Fibroblast of skin of right quadriceps (primary cell): ENCODE measurements at regions not wholly inside any gene's neighbourhood (a gene's known extent, or its start where the extent isn't known, plus 50 kb on each side); places are given as distances from the start of the nearest gene placed in this dataset.
A peak's percentile ranks its signal among the peaks of the same experiment; 100 is the strongest.

ENCODE experiments used
- DNase-seq: peaks from one replicate; pipeline ENCODE4 v3.0.0-alpha.2; 2013

GRCh38 chr5:147169901-147170300, 64.9 kb upstream of the STK32A start:
- no peak for DNase-seq

- no peak for DNase-seq
Measured at GRCh38 chr5:147170603-147171002, 64.2 kb upstream of the STK32A start.

GRCh38 chr5:147174671-147175265, 60.1 kb upstream of the STK32A start:
- DNase-seq, result no peak

- DNase-seq, result no peak
Measured at GRCh38 chr5:147175516-147176097, 59.2 kb upstream of the STK32A start.

- no peak for DNase-seq
Measured at GRCh38 chr5:147176422-147176821, 58.4 kb upstream of the STK32A start.

- peak; percentile 70 for DNase-seq
Measured at GRCh38 chr5:147177125-147177840, 57.5 kb upstream of the STK32A start.

- DNase-seq, result no peak
Measured at GRCh38 chr5:147179562-147180147, 55.2 kb upstream of the STK32A start.

GRCh38 chr5:147180751-147181150, 54.1 kb upstream of the STK32A start:
- DNase-seq, result no peak
